COLO668 (cell line): ENCODE measurements at regions not wholly inside any gene's neighbourhood (a gene's known extent, or its start where the extent isn't known, plus 50 kb on each side); places are given as distances from the start of the nearest gene placed in this dataset.

Source experiments
- DNase-seq: peaks from one replicate; lab custom pipeline; 2025; ENCODE audit not compliant: unreplicated experiment; lab: John Stamatoyannopoulos, UW

DNA sequence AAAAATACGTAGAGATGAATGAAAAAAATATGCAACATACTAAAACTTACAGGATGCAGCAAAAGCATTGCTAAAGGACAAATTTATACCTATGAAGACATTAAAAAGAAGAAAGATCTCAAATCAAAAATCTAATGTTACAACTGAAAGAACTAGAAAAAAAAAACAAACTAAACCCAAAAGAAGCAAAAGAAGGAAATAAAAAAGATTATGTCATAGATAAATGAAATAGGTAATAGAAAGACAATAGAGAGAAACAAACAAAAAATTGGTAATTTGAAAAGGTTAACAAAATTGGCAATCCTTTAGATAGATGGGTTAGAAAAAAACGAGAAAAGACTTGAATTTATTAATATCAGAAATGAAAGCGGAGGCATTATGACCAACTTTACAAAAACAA, 1000.2 kb downstream of the TLE4 start:
- DNase-seq = no peak

DNA sequence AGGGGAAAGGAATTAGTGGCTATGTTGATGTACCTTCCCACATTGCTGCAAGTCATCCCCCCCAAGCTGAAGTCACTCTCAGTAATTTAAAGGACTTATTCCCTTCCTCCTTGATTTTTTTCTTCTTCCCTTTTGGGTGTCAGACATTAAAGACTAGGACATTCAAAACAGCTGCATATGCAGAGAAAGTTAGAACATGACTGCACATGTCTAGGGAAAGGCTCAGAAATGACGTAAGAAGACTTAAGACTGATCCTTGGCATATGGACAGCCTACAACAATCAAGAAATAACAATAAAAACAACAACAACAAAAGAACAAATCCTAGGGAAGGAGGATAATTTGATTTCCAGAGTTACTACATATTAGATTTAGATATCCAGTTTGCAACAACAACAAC, 997.5 kb downstream of the TLE4 start:
- DNase-seq = no peak

DNA sequence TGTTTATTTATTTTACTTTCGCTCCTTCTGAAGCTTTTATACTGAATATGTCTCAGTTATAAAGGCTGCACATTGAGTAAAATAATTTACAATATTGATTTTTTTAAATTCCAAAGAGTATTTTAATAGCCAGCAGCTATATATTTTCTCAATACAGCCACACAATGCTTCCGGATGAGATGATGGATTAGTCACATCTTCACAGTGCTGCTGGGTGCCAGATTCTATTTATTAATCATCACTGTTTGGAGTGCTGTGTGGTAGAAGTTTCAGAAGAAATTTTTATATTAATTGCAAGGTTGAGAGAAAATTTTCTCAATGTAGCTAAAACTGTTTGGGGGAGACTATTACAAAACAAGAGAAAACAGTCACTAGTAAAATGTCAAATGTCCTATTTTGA, 989.8 kb downstream of the TLE4 start:
- no peak for DNase-seq

DNA sequence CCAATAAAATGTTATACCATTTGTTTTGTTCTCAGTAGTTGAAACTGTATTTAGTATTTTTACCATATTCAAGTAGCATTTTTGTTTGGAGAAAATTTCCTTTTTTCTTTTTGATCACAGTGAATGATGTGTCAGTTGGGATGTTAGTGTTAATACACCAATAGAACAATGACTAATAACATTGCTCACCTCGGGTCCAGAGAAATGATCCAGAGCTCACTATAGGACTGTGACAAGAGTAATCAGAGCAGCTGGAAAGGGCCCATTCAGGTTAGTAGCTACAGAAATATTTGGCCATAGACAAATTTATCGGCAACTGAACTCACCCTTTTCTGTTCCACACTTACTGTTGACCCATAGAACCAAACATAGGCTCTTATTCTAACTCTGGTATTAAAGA, 989.2 kb downstream of the TLE4 start:
- DNase-seq = no peak

DNA sequence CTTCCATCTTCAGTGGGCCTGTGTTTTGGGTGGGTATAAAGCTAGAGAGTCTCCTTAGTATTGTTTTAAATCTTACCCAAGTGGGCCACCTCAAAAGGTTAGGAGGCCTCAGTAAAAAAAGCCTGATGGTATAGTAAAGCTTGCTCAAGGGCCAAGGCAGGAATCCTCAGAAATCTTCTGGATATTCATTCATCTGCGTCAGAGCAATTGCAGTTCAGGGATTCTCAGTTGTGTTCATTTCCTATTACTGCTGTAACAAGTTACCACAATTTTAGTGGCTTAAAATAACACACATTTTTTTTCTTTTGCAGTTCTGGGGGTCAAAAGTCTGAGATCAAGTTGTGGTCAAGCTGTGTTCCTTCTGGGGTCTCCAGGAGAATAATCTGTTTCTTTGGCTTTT, 985.5 kb downstream of the TLE4 start:
- no peak for DNase-seq

DNA sequence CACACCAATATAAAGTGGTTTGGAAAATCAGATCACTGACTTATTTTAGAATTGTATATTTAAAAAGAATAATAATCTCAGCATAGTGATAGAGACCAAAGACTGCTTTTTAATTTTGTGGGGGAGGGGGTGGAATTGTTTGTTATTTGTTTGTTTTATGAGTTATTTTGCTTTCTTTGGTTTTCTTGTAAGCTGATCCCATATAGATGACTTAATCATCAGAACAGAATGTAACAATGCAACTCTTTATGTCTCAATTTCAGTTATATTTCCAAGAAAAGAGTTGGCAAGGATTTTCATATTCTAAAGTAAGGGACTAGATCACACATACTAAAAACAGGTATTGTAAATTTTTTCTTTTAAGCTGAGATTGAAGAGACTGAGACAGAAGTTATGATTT, 984.9 kb downstream of the TLE4 start:
- no peak for DNase-seq

DNA sequence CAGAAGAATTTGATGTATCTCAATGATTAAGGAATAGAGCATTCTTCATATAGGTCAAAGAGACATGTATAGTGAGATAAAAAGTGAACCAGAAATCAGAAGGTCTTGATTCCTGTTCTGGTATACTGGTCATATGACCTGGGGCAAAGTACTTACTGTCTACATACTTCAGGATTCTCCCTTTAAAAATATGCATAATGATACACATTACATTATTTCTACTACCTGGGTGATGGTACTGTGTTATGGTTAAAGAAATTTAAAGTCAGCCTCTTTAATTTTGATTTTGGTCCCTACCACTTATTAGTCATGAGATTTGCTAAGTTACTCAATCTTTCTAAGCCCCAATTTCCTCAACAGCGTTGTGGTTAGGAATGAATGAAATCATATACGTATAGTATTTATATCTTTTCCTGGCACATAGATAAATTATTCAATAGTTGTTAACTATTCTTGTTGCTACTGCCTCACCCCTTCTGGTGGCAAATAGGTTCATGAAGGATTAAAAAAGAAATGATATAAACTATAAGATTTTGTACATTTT, 984.1 kb downstream of the TLE4 start:
- DNase-seq = no peak

DNA sequence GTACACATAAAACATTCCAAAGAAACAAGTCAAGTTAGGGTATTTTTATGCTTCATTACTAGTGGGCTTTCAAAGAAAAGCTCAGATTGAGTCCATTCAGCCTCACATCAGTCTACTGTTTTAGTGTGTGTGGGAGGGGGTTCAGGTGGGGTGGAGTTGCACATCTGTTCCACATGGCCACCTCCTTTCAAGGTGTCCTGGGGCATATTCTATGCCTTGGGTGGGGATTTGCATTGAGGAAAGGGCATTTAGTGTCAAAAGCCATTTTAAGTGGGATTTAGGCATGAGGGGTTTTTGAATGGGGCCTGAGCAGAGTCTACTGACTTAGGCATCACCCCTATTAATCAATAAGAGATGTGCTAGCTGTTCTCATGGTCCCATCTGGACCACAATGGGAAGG, 983.1 kb downstream of the TLE4 start:
- DNase-seq = no peak

DNA sequence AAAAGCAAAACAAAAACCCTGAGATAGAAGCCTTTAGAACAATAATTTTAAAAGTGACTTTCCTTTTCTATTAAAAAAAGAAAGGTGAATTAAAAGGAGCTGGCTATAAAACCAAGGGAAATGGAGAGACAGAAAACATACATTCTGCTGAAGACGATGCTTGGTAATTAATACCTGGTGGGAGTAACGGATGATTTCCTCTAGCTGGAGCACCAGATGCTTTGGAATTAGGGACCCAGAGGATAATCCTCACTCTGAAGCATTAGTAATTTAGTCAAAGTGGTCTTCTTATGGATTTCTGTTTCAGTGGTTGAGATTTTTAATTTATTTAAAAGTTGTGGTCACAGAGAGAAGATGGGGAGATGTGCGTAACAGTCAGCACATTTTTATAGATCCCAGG, 982.5 kb downstream of the TLE4 start:
- DNase-seq = no peak

DNA sequence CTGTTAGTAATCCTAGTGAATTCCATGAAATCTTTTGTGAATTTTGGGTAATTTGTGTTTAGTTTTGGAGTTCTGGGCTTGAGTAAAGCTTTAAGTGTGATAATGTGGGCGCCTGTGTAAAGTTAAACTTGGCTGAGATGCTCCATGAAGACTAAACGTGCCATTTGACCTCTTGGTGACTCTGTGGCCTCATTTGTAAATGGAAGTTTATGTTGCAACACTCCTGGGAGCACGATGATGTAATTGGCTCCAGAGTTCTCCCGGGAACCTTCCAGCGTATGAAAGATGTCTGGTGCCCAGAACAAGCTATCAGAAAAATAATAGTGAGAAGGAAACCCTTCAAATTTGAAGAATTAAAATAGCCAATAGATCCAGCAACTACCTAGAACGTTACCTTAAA, 981.2 kb downstream of the TLE4 start:
- DNase-seq = no peak

DNA sequence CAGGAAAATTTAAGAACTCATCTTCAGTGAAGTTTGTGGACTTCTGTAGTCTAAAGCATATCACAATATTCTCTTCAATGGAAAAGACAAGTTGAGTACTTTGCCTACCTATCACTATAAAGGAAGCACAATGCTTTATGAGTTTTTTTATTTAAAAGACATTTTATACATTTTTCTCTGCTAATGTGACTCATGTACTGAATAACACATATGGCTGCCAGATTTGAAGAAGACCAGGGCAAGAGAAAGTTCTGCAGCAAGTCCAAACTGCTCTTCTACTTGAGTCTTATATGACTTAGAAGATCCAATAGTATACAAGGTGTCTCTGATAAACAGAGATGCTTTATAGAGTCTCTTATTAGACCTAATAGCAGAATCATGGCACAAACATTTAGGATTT, 978.4 kb downstream of the TLE4 start:
- no peak for DNase-seq

DNA sequence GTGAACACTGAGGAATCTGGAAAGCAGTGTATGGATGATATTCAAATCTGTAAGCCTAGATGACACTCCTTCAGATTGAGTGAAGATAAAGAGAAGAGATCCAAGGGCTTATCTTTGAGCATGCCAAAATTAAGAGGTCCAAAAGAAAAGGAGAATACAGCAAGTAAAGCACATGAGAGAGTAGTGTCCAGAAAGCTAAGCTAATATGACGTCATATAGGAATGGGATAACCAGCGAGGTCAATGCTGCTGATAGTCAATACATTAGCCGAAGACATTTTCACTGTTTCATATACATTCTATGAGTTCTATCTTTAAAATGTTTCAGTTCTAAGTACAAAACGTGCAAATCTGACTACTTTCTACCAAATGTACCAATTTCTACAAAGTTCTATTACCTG, 975.8 kb downstream of the TLE4 start:
- DNase-seq = no peak

DNA sequence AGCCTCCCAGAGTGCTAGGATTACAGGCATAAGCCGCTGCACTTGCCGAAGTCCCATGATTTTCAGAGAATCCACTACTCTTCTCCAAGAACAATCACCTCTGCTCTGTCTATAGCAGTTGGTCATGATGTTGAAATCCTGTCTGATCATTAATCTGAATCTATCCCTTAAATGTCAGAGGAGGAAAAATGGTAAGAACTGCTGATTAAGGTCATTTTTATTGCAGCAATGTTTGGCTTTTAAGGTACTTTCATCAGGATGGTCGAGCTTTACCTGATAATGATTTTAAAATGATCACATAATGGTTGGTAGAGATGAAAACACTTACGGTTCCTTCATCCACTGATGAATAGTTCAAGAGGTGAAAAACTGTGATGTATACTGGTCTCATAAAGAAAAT, 968.6 kb downstream of the TLE4 start:
- DNase-seq = no peak

DNA sequence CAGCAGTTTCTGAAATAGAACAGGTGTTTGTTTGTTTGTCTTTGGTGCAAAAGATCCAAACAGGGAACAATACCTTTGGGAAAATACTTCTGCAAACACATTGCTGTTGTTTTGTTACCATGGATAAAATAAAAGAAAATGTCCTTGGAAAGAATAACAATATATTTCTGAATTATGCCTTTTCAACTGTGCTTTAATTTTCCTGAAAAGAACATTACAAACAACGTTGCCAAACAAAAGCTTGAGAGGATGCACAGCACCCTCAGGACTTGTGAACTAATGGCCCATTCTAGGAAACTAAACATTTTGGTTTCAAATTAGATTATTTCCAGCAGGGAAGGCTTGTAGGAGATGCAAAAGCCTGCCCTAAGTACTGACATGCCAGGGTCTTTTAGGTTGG, 967.2 kb downstream of the TLE4 start:
- no peak for DNase-seq

DNA sequence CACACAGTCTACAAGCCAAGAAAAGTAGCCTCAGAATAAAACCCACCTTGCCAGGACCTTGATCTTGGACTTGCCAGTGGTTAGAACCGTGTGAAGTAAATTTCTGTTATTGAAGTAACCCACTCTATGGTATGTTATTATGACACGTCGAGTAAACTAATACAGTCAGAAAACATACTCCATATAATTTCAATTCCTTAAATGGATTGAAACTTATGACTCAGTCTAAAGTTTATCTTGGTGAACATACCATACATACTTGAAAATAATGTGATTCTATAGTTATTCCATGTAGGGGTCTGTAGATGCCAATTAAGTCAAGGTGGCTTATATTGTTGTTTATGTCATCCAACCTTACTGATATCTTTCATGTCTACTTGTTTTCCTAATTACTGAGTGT, 950.7 kb downstream of the TLE4 start:
- no peak for DNase-seq

DNA sequence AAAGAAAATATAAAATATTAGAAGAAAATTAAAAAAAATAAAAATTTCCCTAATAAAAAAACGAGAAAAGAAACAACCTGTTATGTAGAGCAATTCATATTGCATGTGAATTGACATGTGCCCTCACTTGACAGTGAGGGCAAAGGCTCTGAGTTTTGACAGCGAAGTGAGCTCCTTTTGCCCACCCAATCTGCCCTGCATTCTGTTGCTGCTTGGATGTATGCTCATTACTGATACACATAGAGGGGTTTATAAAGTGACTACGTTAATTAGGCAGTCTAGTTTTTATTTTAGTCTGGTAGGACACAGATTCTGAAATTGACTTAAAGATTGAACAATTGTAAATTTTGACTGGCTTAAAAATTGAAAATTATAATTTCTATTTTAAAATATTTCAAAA, 949.4 kb downstream of the TLE4 start:
- DNase-seq = no peak

DNA sequence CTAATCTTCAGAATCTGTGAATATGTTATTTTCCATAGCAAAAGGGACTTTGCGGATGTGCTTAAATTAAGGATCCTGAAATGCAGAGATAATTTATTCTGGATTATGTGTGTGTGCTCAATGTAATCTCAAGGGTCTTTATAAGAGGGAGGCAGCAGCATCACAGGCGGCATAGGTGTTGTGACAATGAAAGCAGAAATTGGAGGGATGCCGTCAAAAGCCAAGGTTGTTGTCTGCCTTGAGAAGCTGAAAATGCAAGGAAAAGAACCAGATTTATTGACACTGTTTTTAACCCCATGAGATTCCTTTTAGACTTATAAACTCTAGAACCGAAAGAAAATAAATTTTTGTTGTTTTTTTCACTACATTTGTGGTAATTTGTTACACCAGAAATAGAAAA, 948.5 kb downstream of the TLE4 start:
- no peak for DNase-seq

DNA sequence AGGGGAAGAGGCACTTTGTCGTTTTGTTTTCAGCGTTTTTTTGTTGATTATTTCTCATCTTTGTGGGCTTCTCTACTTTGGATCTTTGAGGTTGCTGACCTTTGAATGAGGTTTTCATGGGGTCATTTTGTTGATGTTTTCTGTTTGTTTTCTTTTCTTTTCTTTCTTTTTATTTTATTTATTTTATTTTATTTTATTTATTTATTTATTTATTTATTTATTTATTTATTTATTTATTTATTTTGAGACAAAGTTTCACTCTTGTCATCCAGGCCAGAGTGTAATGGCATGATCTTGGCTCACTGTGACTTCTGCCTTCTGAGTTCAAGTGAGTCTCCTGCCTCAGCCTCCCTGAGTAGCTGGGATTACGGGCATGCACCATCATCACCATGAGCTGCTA, 946.7 kb downstream of the TLE4 start:
- DNase-seq = no peak

DNA sequence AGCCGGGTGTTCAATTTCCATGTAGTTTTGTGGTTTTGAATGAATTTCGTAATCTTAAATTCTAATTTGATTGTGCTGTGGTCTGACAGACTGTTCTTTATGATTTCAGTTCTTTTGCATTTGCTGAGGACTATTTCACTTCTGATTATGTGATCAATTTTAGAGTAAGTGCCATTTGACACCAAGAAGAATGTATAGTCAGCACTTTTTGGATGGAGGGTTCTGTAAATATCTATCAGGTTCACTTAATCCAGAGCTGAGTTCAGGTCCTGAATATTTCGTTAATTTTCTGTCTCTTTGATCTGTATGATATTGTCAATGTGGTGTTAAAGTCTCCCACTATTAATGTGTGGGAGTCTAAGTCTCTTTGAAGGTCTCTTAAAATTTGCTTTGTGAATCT, 944.9 kb downstream of the TLE4 start:
- no peak for DNase-seq

DNA sequence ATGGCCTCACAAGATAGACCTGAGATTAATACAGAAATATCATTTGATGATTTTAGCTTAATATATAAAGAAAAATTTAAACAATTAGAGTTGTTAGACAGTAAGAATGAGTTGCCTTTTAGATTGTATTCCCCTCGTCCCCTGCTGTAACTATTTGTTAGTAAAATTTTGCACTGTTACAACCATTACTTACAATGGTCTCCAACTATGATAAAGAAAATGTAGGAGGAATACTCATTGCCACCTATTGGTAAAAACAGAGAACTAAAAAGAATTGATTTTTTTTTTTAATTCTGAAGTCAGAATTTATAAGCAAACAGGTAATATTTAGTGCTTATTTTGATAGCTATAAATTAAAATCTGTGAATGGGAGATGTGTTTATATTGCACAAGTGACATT, 937.6 kb downstream of the TLE4 start:
- no peak for DNase-seq

DNA sequence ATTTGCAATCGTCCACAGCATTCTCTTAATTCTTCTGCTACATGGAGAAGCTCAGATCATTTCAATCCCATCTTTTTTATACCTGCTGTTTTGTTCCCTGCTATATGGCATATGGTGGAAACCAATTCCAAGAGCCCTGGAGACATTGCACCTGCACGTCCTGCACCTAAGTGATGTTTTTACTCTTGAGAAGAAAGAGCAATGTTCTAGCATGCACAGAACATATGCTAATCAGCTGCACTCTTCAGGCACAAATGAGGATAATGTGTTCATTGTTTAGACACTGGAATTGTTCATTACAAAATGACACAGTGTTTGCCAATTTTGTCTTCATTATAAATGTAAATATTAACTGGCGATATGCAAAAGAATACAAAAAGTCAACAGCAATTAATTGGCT, 935.8 kb downstream of the TLE4 start:
- no peak for DNase-seq

DNA sequence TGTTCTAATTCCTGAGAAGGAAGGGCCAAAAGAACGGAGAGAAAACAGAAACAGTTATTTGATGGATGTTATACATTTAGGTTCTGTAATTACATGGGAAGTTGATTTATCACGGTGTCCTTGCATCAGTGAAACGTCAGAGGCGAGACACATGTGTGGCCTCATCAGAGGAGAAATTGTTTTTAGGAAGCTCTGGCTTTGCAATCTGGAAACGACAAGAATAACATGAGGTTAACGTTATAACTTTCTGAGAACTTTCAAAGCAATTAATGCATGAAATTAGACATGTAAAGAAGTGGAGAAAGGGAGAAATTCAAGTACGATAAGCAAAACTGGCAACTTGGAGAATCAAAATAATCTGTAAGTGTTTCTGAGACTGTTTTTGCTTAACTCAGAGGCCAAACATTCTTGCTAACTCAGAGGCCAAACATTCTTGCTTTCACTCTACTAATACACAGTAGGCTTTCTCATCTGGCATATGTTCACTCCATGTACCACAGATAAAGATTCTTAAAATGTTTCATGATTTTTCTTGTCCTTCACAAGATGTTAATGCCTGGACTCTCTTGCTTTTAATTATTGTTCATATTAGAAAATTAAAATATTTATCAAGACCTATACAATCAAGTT, 933.0 kb downstream of the TLE4 start:
- no peak for DNase-seq

DNA sequence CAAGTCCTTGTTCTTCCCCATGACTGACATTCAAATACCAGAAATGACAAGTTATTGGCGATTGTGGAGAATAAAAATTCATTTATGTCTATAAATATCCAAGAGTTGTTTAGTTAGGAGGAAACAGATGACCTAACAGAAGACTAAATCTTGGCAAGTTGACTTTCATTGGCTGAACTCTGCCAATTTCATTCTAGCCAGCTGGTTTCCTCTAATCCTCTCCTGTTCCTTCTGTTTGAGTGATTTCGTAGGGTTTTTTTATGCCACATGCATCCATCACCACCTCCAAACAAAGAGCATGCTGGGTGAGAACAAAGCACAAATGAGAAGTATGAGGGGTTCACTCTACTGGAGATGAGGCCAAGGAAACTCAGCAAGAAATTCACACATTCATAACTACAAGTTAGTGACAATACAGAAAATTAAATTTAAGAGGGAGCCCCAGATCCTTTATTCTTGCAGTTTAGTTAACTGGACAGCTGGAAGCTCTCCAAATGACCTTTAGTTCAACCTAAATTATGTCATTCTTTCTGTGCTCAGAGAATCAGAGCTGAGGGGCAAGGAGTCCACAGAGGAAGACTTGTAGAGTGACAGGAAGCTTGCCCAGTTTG, 932.0 kb downstream of the TLE4 start:
- no peak for DNase-seq
